Tibial nerve (tissue), 4 donors: ENCODE measurements at regions not wholly inside any gene's neighbourhood (a gene's known extent, or its start where the extent isn't known, plus 50 kb on each side); places are given as distances from the start of the nearest gene placed in this dataset.
"Not testable (repeated sequence)": the region's sequence is repeated elsewhere in the genome, so short reads cannot be mapped to it uniquely, and the experiment has no call there.

Experiments
- CTCF ChIP-seq, 5 experiments: fragments of 200-600 bp in 3 of 5; fragments of 450-650 bp in 2 of 5; sonication (generic) in 3 of 5; IDR thresholded peaks; one replicate each; pipeline ENCODE4 v1.5.1; 2016 to 2019; ENCODE audit warnings: antibody characterized with exemption in 5 of 5, mild to moderate bottlenecking in 3 of 5, moderate library complexity in 2 of 5
- EP300 ChIP-seq, 2 donors: sonication (generic); formaldehyde crosslinking; IDR thresholded peaks; one replicate each; pipeline ENCODE4 v1.6.1; 2017; ENCODE audit warnings: antibody characterized with exemption in 2 of 2, mild to moderate bottlenecking in 1 of 2
- POLR2A ChIP-seq, 2 donors: fragments of 450-650 bp; IDR thresholded peaks; one replicate each; pipeline ENCODE4 v1.6.1; 2017; ENCODE audit warnings: antibody characterized with exemption in 2 of 2, mild to moderate bottlenecking in 2 of 2, moderate library complexity in 2 of 2

DNA sequence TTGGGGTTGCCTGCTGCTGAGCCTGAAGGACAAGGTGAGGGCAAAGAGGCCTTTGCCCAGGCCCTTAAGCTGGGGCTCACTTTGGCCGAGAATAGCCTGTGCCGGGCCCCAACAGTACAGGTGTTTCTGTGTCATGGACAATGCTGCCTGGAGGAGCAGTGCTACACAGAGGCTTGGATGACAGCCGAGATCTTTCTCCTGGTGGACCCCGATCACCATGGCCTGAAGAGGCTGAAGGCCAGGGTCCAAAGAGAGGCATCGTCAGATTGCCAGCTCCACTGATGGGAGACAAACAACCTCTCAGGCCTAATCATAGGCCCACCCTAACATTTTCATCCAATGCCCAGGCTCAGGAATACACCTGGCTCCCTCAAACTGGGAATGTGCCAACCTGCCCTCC lies 232.8 kb downstream of the POTEH start:
- not testable (repeated sequence) for TF ChIP-seq CTCF, POLR2A, EP300 (IDR thresholded peaks at IDR 0.05)
